Choroid plexus epithelial cell (primary cell): ENCODE measurements at regions not wholly inside any gene's neighbourhood (a gene's known extent, or its start where the extent isn't known, plus 50 kb on each side); places are given as distances from the start of the nearest gene placed in this dataset.

Source experiments
- DNase-seq: peaks from one replicate; pipeline ENCODE4 v3.0.0-alpha.2; 2010; ENCODE audit warnings: low read depth
- H3K4me3 ChIP-seq: 2 replicates; pipeline ENCODE4 v1.5.1; 2011; ENCODE audit warnings: low read depth, mild to moderate bottlenecking, control low read depth, low read length, moderate library complexity
- CTCF ChIP-seq: conservative IDR thresholded peaks from 2 replicates; pipeline ENCODE4 v1.5.1; 2011; ENCODE audit warnings: low read depth, mild to moderate bottlenecking, control low read depth, inconsistent platforms, low read length, moderate library complexity

GRCh38 chr1:199789141-199789540 lies 238.4 kb upstream of the NR5A2 start:
- DNase-seq = no peak
- H3K4me3 ChIP-seq = no peak overlapping the region
- no peak for TF ChIP-seq CTCF

GRCh38 chr1:199791495-199791894 lies 236.0 kb upstream of the NR5A2 start:
- DNase-seq = no peak
- no peak for TF ChIP-seq CTCF
- no peak overlapping the region for H3K4me3 ChIP-seq

- no peak for TF ChIP-seq CTCF
- DNase-seq = no peak
- no peak overlapping the region for H3K4me3 ChIP-seq
Measured at GRCh38 chr1:199792874-199793273, 234.6 kb upstream of the NR5A2 start.

- no peak overlapping the region for H3K4me3 ChIP-seq
- peak; percentile 39 for DNase-seq
Measured at GRCh38 chr1:199794105-199794863, 233.2 kb upstream of the NR5A2 start.

GRCh38 chr1:199799116-199799515 lies 228.4 kb upstream of the NR5A2 start:
- no peak overlapping the region for H3K4me3 ChIP-seq
- no peak for DNase-seq
- TF ChIP-seq CTCF = no peak

More at GRCh38 chr1:199794105-199794863, 233.2 kb upstream of the NR5A2 start:
- TF ChIP-seq CTCF = no peak

GRCh38 chr1:199804526-199804925 lies 223.0 kb upstream of the NR5A2 start:
- no peak for TF ChIP-seq CTCF
- no peak overlapping the region for H3K4me3 ChIP-seq
- no peak for DNase-seq

- H3K4me3 ChIP-seq = no peak overlapping the region
- no peak for TF ChIP-seq CTCF
- DNase-seq = no peak
Measured at GRCh38 chr1:199808110-199808870, 219.2 kb upstream of the NR5A2 start.
